ENCODE measurements at regions not wholly inside any gene's neighbourhood (a gene's known extent, or its start where the extent isn't known, plus 50 kb on each side); places are given as distances from the start of the nearest gene placed in this dataset.

DNA sequence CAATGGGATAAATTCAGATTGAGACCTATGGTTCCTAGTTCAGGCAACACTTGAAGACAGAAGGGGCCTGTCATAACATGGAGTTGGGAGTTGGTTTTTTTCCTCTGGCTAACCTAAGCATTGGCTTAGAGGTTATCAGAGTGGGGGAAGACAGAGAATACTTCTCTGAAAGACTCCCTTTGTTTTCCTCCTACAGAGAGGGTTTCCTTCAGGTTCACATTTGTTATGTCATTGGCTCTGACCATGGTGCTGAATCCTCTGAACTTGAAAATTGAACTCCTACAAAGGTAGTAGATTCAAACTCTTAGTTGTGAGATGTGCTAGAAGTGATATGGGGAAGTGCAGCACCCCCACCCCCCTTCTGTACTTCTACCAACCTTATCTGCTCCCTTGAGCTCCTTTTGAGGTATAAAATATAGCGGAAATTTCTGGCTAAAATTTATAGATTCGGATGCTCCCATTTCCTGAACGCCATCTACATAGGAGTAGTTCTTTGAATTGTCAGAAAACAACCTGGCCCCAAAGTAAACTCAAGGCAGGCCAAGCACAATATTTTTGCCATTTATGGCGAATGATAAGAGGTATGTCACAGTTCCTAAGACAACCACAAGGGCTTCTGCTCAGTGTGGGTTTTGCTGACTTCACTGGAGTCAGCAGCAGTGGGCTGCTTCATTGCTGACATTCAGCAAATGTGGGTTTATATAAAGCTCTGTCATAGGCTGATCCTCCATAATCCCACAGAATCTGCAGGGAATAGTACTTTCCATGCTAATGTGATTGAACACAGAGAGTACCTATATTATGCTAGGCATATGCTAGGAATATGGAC is 131.6 kb upstream of the KLF14 start:
- no peak overlapping the region for H3K4me3 ChIP-seq (replicated peaks in 1 of 4; ENCODE audit: control extremely low read depth in 1 of 4, insufficient read depth in 1 of 4, low read depth in 3 of 4, low read length in 4 of 4)
- H3K9me3 ChIP-seq (ENCODE audit: control insufficient read depth, insufficient read depth, low read depth, low read length): no peaks in the 10 kb centered on the region
- H3K4me1 ChIP-seq (ENCODE audit: control insufficient read depth, extremely low read depth, insufficient read depth, low read length): peaks cover 2% of the 10 kb centered on the region
- H3K4me2 ChIP-seq (ENCODE audit: extremely low read depth, insufficient read depth, low read length): no peak overlapping the region
- peaks cover 29% of the 10 kb centered on the region for H3K36me3 ChIP-seq (ENCODE audit: control insufficient read depth, insufficient read depth, low read length)
- H3K27ac ChIP-seq (ENCODE audit: insufficient read depth, low read length): no peak overlapping the region
- no peaks in the 10 kb centered on the region for H3K27me3 ChIP-seq (ENCODE audit: control insufficient read depth, insufficient read depth, low read length)
- H2AFZ ChIP-seq (ENCODE audit: low read length): no peak overlapping the region
- no peaks in the 10 kb centered on the region for H4K20me1 ChIP-seq (ENCODE audit: control insufficient read depth, extremely low read depth, insufficient read depth, low read length)
- DNase-seq (ENCODE audit: low read depth in 2 of 2): peak in 1 of 2 donors; percentile 44
- TF ChIP-seq EZH2 (IDR thresholded peaks at IDR 0.05; ENCODE audit: low read length, missing control alignments): no peak
- TF ChIP-seq, protein P1, sequence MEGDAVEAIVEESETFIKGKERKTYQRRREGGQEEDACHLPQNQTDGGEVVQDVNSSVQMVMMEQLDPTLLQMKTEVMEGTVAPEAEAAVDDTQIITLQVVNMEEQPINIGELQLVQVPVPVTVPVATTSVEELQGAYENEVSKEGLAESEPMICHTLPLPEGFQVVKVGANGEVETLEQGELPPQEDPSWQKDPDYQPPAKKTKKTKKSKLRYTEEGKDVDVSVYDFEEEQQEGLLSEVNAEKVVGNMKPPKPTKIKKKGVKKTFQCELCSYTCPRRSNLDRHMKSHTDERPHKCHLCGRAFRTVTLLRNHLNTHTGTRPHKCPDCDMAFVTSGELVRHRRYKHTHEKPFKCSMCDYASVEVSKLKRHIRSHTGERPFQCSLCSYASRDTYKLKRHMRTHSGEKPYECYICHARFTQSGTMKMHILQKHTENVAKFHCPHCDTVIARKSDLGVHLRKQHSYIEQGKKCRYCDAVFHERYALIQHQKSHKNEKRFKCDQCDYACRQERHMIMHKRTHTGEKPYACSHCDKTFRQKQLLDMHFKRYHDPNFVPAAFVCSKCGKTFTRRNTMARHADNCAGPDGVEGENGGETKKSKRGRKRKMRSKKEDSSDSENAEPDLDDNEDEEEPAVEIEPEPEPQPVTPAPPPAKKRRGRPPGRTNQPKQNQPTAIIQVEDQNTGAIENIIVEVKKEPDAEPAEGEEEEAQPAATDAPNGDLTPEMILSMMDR (conservative IDR thresholded peaks at IDR 0.05 in 1 of 2, IDR thresholded peaks at IDR 0.05 in 1 of 2; ENCODE audit: low read depth in 1 of 2, low read length in 2 of 2): peak in 1 of 2 donors; percentile 7
- H3K9ac ChIP-seq (ENCODE audit: insufficient read depth, low read length): no peak overlapping the region
- H3K79me2 ChIP-seq (ENCODE audit: control insufficient read depth, insufficient read depth, low read length): peaks cover 5% of the 10 kb centered on the region

DNA sequence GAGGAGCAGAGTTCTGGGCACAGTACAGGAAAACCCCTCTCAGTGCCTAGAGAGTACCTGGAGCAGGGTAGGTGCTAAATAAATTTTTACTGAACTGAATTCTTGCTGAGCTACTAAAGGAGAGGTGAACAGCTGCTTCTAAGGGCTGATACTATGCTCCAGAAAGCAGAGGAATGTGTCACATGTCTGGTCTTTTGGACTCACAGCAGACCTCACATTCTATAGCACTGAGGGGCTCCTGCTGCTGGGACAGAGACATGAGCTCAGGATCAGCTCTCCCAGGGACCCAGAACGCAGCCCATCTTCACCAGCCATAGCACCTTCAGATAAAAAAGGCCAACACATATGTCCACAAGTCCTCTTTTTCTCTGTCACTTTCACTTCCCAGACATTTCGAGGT is 133.0 kb upstream of the KLF14 start:
- TF ChIP-seq, protein P1 (conservative IDR thresholded peaks at IDR 0.05 in 1 of 2, IDR thresholded peaks at IDR 0.05 in 1 of 2; ENCODE audit: low read depth in 1 of 2, low read length in 2 of 2): no peak
- TF ChIP-seq EZH2 (IDR thresholded peaks at IDR 0.05; ENCODE audit: low read length, missing control alignments): no peak
- H3K79me2 ChIP-seq (ENCODE audit: control insufficient read depth, insufficient read depth, low read length): peaks cover 5% of the 10 kb centered on the region
- H3K27me3 ChIP-seq (ENCODE audit: control insufficient read depth, insufficient read depth, low read length): no peaks in the 10 kb centered on the region
- no peaks in the 10 kb centered on the region for H3K9me3 ChIP-seq (ENCODE audit: control insufficient read depth, insufficient read depth, low read depth, low read length)
- no peak overlapping the region for H2AFZ ChIP-seq (ENCODE audit: low read length)
- peaks cover 27% of the 10 kb centered on the region for H3K36me3 ChIP-seq (ENCODE audit: control insufficient read depth, insufficient read depth, low read length)
- no peak for DNase-seq (ENCODE audit: low read depth in 2 of 2)
- no peak overlapping the region for H3K9ac ChIP-seq (ENCODE audit: insufficient read depth, low read length)
- H3K4me3 ChIP-seq (replicated peaks in 1 of 4; ENCODE audit: control extremely low read depth in 1 of 4, insufficient read depth in 1 of 4, low read depth in 3 of 4, low read length in 4 of 4): no peak overlapping the region
- no peak overlapping the region for H3K4me2 ChIP-seq (ENCODE audit: extremely low read depth, insufficient read depth, low read length)
- H3K4me1 ChIP-seq (ENCODE audit: control insufficient read depth, extremely low read depth, insufficient read depth, low read length): peaks cover 2% of the 10 kb centered on the region
- H4K20me1 ChIP-seq (ENCODE audit: control insufficient read depth, extremely low read depth, insufficient read depth, low read length): no peaks in the 10 kb centered on the region
- no peak overlapping the region for H3K27ac ChIP-seq (ENCODE audit: insufficient read depth, low read length)

DNA sequence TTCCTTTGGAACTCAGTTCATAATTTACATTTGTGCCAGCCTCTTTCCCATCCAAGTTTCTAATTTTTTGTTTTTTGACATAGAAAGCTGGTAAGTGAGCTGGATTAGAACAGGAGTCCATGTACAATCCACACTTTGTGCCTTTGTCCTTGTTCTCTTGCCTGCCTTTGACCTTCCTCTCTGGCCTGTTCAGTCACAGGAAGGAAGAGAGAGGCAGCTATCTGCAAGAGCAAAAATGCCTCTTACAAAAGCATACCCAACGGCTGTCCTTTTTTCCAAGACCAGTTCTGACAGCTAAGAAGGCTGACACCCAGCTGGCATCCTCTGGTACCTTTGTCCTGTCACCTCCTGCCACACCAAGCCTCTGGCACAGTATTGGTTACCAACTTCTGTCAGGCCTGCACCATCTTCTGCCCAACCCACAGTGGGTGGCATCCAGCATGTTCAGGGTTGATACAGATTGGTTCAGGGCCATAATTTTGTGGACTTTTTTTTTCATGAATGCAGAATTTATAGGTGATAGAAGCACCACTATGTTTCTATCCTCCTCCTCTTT is 133.7 kb upstream of the KLF14 start:
- Histone ChIP-seq H3K9ac (ENCODE audit: insufficient read depth, low read length) (no peak overlapping the region), H3K27me3 (ENCODE audit: control insufficient read depth, insufficient read depth, low read length) (no peaks in the 10 kb centered on the region), H2AFZ (ENCODE audit: low read length) (no peak overlapping the region), H3K4me1 (ENCODE audit: control insufficient read depth, extremely low read depth, insufficient read depth, low read length) (peaks cover 2% of the 10 kb centered on the region), H3K9me3 (ENCODE audit: control insufficient read depth, insufficient read depth, low read depth, low read length) (no peaks in the 10 kb centered on the region), H3K79me2 (ENCODE audit: control insufficient read depth, insufficient read depth, low read length) (peaks cover 7% of the 10 kb centered on the region), H3K4me2 (ENCODE audit: extremely low read depth, insufficient read depth, low read length) (no peak overlapping the region), H3K4me3 (replicated peaks in 1 of 4; ENCODE audit: control extremely low read depth in 1 of 4, insufficient read depth in 1 of 4, low read depth in 3 of 4, low read length in 4 of 4) (no peak overlapping the region), H3K27ac (ENCODE audit: insufficient read depth, low read length) (no peak overlapping the region), H4K20me1 (ENCODE audit: control insufficient read depth, extremely low read depth, insufficient read depth, low read length) (no peaks in the 10 kb centered on the region), H3K36me3 (ENCODE audit: control insufficient read depth, insufficient read depth, low read length) (peaks cover 29% of the 10 kb centered on the region)
- DNase-seq (ENCODE audit: low read depth in 2 of 2): no peak
- TF ChIP-seq EZH2 (IDR thresholded peaks at IDR 0.05; ENCODE audit: low read length, missing control alignments): no peak
- TF ChIP-seq, protein P1 (conservative IDR thresholded peaks at IDR 0.05 in 1 of 2, IDR thresholded peaks at IDR 0.05 in 1 of 2; ENCODE audit: low read depth in 1 of 2, low read length in 2 of 2): no peak
